GM18909 (cell line): ENCODE measurements at regions not wholly inside any gene's neighbourhood (a gene's known extent, or its start where the extent isn't known, plus 50 kb on each side); places are given as distances from the start of the nearest gene placed in this dataset.

Experiments
- ATAC-seq: cut with Tn5 transposase; IDR thresholded peaks from one replicate; pipeline ENCODE4 v1.9.1; 2021; ENCODE audit warnings: mild to moderate bottlenecking; ENCODE audit not compliant: unreplicated experiment, poor library complexity

GRCh38 chr6:147057705-147058342 lies 146.4 kb upstream of the STXBP5 start:
- ATAC-seq, result no peak

GRCh38 chr6:147058786-147059385 lies 145.3 kb upstream of the STXBP5 start:
- no peak for ATAC-seq

GRCh38 chr6:147060636-147061035 lies 143.6 kb upstream of the STXBP5 start:
- no peak for ATAC-seq

GRCh38 chr6:147061252-147061651 lies 143.0 kb upstream of the STXBP5 start:
- no peak for ATAC-seq

GRCh38 chr6:147063469-147064031 lies 140.7 kb upstream of the STXBP5 start:
- ATAC-seq, result no peak

DNA sequence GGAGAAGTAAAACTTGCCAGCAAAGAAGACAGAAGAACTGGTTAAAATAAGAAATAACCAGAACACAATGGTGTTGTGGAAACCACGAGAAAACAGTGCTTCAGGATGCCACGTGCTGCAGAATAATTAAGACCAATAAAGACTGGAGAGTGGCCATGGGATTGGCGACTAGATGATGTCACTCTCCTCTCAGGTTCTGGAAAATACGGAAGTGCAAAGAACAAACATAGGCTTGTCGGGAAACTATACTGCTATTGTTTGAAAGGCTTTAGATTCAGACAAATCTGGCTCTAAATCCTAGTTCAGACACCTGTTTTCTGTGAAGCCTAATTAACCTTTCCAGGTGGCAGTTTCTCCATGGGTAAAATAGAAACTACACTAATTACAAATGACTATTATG lies 138.4 kb upstream of the STXBP5 start:
- no peak for ATAC-seq

DNA sequence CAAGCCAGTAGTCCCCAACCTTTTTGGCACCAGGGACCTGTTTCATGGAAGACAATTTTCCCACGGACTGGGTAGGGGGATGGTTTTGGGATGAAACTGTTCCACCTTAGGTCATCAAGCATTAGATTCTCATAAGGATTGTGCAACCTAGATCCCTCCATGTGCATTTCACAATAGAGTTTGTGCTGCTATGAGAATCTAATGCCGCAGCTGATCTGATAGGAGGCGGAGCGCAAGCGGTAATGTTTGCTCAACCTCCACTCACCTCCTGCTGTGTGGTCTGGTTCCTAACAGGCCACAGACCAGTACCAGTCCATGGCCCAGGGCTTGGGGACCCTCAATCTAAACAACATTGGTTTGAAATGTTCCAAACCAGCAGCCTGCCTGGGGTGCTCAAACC lies 137.0 kb upstream of the STXBP5 start:
- ATAC-seq, result no peak

DNA sequence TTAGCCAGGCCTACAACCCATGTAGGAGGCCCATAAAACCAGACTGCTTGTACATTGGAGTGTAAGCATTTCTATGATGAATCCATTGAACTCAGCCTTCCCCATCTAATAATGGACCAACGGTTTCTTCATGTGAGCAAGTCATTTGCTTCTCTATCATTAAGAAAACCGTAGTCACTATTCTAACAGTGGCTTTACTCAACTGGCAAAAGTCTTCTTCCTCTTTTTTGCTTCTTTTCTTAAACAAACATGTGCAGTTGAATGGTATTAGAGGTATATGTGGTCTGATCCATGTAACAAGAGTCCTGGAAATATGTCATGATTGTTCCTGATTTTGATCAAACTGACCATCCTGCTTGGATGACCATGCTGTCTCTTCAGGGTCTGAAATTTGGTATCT lies 132.4 kb upstream of the STXBP5 start:
- no peak for ATAC-seq

- ATAC-seq, result no peak
Observed at GRCh38 chr6:147075381-147075780, 128.8 kb upstream of the STXBP5 start.

- no peak for ATAC-seq
Observed at GRCh38 chr6:147077251-147077650, 127.0 kb upstream of the STXBP5 start.

GRCh38 chr6:147078106-147078505 lies 126.1 kb upstream of the STXBP5 start:
- no peak for ATAC-seq

DNA sequence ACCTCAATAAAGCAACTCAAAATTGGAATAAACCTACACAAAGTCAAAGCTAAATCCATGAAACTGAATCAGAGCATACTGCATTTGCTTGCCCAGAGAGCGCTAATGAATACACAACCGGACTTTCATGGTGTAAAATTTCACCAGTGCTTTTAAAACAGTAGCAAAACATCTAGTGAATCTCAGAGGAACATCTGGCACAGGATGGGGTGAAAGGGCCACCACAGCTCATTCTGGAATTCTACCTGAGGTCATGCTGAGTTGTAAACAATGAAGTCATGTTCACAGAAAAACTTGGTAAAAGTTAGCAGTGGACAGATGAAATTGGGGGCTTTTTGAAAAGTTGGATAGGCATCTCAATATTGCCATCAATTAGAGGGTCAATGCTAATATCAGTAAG lies 125.6 kb upstream of the STXBP5 start:
- ATAC-seq, result no peak

- ATAC-seq, result no peak
Observed at GRCh38 chr6:147080225-147080624, 124.0 kb upstream of the STXBP5 start.

GRCh38 chr6:147081076-147081609 lies 123.1 kb upstream of the STXBP5 start:
- no peak for ATAC-seq

GRCh38 chr6:147087641-147088040 lies 116.6 kb upstream of the STXBP5 start:
- no peak for ATAC-seq

- no peak for ATAC-seq
Observed at GRCh38 chr6:147088861-147089260, 115.4 kb upstream of the STXBP5 start.

- ATAC-seq, result no peak
Observed at GRCh38 chr6:147095316-147095715, 108.9 kb upstream of the STXBP5 start.

- no peak for ATAC-seq
Observed at GRCh38 chr6:147099974-147100373, 104.2 kb upstream of the STXBP5 start.

- no peak for ATAC-seq
Observed at GRCh38 chr6:147103007-147103406, 101.2 kb upstream of the STXBP5 start.

DNA sequence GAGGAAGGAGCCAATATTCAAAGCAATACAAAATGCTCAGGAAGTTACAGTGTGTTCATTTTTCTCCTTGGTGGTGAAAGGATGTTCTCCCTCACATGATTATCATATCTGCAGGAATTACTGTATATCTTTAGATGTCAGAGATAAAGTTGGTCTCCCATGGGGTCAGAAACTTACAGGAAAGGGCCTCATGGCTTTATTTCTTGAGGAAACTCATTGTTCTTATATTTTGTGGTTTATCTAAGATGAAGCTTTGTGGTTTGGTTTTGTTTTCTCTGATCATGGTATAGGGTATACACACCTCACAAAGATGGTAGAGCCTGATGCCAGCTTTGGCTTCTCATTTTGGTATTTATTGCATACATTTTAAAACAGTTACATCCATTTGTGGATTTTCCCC lies 100.5 kb upstream of the STXBP5 start:
- ATAC-seq, result no peak

GRCh38 chr6:147105786-147106185 lies 98.4 kb upstream of the STXBP5 start:
- ATAC-seq, result no peak
